ENCODE measurements at regions not wholly inside any gene's neighbourhood (a gene's known extent, or its start where the extent isn't known, plus 50 kb on each side); places are given as distances from the start of the nearest gene placed in this dataset.

- POLR2A ChIA-PET: no interaction called here
- intact Hi-C loops (cut with micrococcal nuclease): no loop called here
- no peak overlapping the region for H3K9ac ChIP-seq (ENCODE audit: low read length)
- Mint-ChIP-seq H3K9me3 (ENCODE audit: insufficient read depth) (peaks cover 8% of the 10 kb centered on the region), H3K4me3 (no peak overlapping the region), H3K4me1 (no peaks in the 10 kb centered on the region), H3K27ac (no peak overlapping the region), H3K27me3 (no peaks in the 10 kb centered on the region)
- H3K9me3 ChIP-seq (ENCODE audit: control extremely low read depth in 1 of 3, control insufficient read depth in 2 of 3, insufficient read depth in 1 of 3, low read length in 2 of 3): peaks cover 0 to 48% (median 4%) of the 10 kb centered on the region in 3 donors
- H4K20me1 ChIP-seq (ENCODE audit: control insufficient read depth, insufficient read depth, low read length, poor library complexity, severe bottlenecking): no peaks in the 10 kb centered on the region
- H3K36me3 ChIP-seq (replicated peaks in 1 of 2; ENCODE audit: control extremely low read depth in 1 of 2, control insufficient read depth in 1 of 2, extremely low read depth in 1 of 2, insufficient read depth in 2 of 2, low read length in 1 of 2): no peaks in the 10 kb centered on the region
- 96% methylated on average over 25 of the region's 27 CpGs for WGBS (ENCODE audit: insufficient coverage)
- TF ChIP-seq CTCF (IDR thresholded peaks at IDR 0.05) (no peak), EZH2 (IDR thresholded peaks at IDR 0.05; ENCODE audit: borderline replicate concordance, insufficient read depth, low read depth, low read length, poor library complexity, severe bottlenecking) (no peak)
- no peak for DNase-seq
- H3K4me2 ChIP-seq (replicated peaks; ENCODE audit: low read depth, low read length, poor library complexity, severe bottlenecking): no peak overlapping the region
- H3K27ac ChIP-seq (ENCODE audit: low read length in 2 of 2): no peak overlapping the region
- no peaks in the 10 kb centered on the region for H3K79me2 ChIP-seq (ENCODE audit: control insufficient read depth, insufficient read depth, low read length)
- H3K4me3 ChIP-seq (ENCODE audit: control extremely low read depth in 1 of 5, extremely low read depth in 1 of 5, insufficient read depth in 1 of 5, low read depth in 2 of 5, low read length in 4 of 5): no peak overlapping the region
- no peak for ATAC-seq (ENCODE audit: low read depth)
- no peaks in the 10 kb centered on the region for H3K27me3 ChIP-seq (replicated peaks in 1 of 4; ENCODE audit: control extremely low read depth in 1 of 4, control insufficient read depth in 3 of 4, insufficient read depth in 4 of 4, low read length in 3 of 4)
- no peak overlapping the region for H2AFZ ChIP-seq (ENCODE audit: insufficient read depth, low read depth, low read length, poor library complexity, severe bottlenecking)
- H3K4me1 ChIP-seq (ENCODE audit: control insufficient read depth in 2 of 2, insufficient read depth in 2 of 2, low read length in 2 of 2): no peaks in the 10 kb centered on the region
- CTCF ChIA-PET: no interaction called here
Measured at GRCh38 chr22:48600681-48601080, 1227.0 kb downstream of the BRD1 start.

- intact Hi-C loops (cut with micrococcal nuclease): no loop called here
- H3K4me2 ChIP-seq (replicated peaks; ENCODE audit: low read depth, low read length, poor library complexity, severe bottlenecking): no peak overlapping the region
- 95% methylated on average over 13 of the region's 17 CpGs for WGBS (ENCODE audit: insufficient coverage)
- Mint-ChIP-seq H3K4me3 (no peak overlapping the region), H3K27me3 (no peaks in the 10 kb centered on the region), H3K27ac (no peak overlapping the region), H3K4me1 (no peaks in the 10 kb centered on the region), H3K9me3 (ENCODE audit: insufficient read depth) (peaks cover 8% of the 10 kb centered on the region)
- no peaks in the 10 kb centered on the region for H3K4me1 ChIP-seq (ENCODE audit: control insufficient read depth in 2 of 2, insufficient read depth in 2 of 2, low read length in 2 of 2)
- ATAC-seq (ENCODE audit: low read depth) (no peak), DNase-seq (no peak)
- TF ChIP-seq EZH2 (IDR thresholded peaks at IDR 0.05; ENCODE audit: borderline replicate concordance, insufficient read depth, low read depth, low read length, poor library complexity, severe bottlenecking) (no peak), CTCF (IDR thresholded peaks at IDR 0.05) (no peak)
- H3K27me3 ChIP-seq (replicated peaks in 1 of 4; ENCODE audit: control extremely low read depth in 1 of 4, control insufficient read depth in 3 of 4, insufficient read depth in 4 of 4, low read length in 3 of 4): no peaks in the 10 kb centered on the region
- no peak overlapping the region for H3K9ac ChIP-seq (ENCODE audit: low read length)
- H3K79me2 ChIP-seq (ENCODE audit: control insufficient read depth, insufficient read depth, low read length): no peaks in the 10 kb centered on the region
- peaks cover 0 to 52% (median 4%) of the 10 kb centered on the region in 3 donors for H3K9me3 ChIP-seq (ENCODE audit: control extremely low read depth in 1 of 3, control insufficient read depth in 2 of 3, insufficient read depth in 1 of 3, low read length in 2 of 3)
- H2AFZ ChIP-seq (ENCODE audit: insufficient read depth, low read depth, low read length, poor library complexity, severe bottlenecking): no peak overlapping the region
- no peak overlapping the region for H3K27ac ChIP-seq (ENCODE audit: low read length in 2 of 2)
- POLR2A ChIA-PET: no interaction called here
- H3K4me3 ChIP-seq (ENCODE audit: control extremely low read depth in 1 of 5, extremely low read depth in 1 of 5, insufficient read depth in 1 of 5, low read depth in 2 of 5, low read length in 4 of 5): no peak overlapping the region
- no peaks in the 10 kb centered on the region for H3K36me3 ChIP-seq (replicated peaks in 1 of 2; ENCODE audit: control extremely low read depth in 1 of 2, control insufficient read depth in 1 of 2, extremely low read depth in 1 of 2, insufficient read depth in 2 of 2, low read length in 1 of 2)
- CTCF ChIA-PET: no interaction called here
- no peaks in the 10 kb centered on the region for H4K20me1 ChIP-seq (ENCODE audit: control insufficient read depth, insufficient read depth, low read length, poor library complexity, severe bottlenecking)
Measured at GRCh38 chr22:48600171-48600570, 1227.5 kb downstream of the BRD1 start.
